Spleen (tissue), 11 donors: ENCODE measurements at regions not wholly inside any gene's neighbourhood (a gene's known extent, or its start where the extent isn't known, plus 50 kb on each side); places are given as distances from the start of the nearest gene placed in this dataset.

Experiments used
- DNase-seq: peaks from one replicate; pipeline ENCODE4 v3.0.0-alpha.2; 2020
- H3K27ac ChIP-seq, 8 donors: fragments of 200-600 bp; sonication (generic) in 7 of 8; 1 replicate in 4 of 8; 2 replicates in 4 of 8; pipeline versions ENCODE4 v1.5.0 to v1.8.0; 2016 to 2021; ENCODE audit warnings: inconsistent platforms in 4 of 8, mild to moderate bottlenecking in 4 of 8, moderate library complexity in 1 of 8
- H3K27me3 ChIP-seq, 7 donors: fragments of 200-600 bp; sonication (generic) in 6 of 7; replicated peaks in 1 of 7; 1 replicate in 4 of 7; 2 replicates in 3 of 7; pipeline versions ENCODE4 v1.5.0 to v1.8.0; 2016 to 2021; ENCODE audit warnings: inconsistent platforms in 3 of 7, mild to moderate bottlenecking in 1 of 7
- H3K36me3 ChIP-seq, 6 donors: fragments of 200-600 bp; sonication (generic) in 5 of 6; 1 replicate in 4 of 6; 2 replicates in 2 of 6; pipeline versions ENCODE4 v1.5.0 to v1.8.0; 2016 to 2021; ENCODE audit warnings: inconsistent platforms in 2 of 6
- H3K4me1 ChIP-seq, 6 donors: fragments of 200-600 bp; sonication (generic) in 5 of 6; 1 replicate in 3 of 6; 2 replicates in 3 of 6; pipeline versions ENCODE4 v1.5.0 to v1.8.0; 2016 to 2021; ENCODE audit warnings: inconsistent platforms in 3 of 6
- H3K4me3 ChIP-seq, 8 donors: fragments of 200-600 bp; sonication (generic) in 7 of 8; 1 replicate in 4 of 8; 2 replicates in 4 of 8; pipeline versions ENCODE4 v1.5.0 to v1.8.0; 2016 to 2021; ENCODE audit warnings: inconsistent platforms in 4 of 8, mild to moderate bottlenecking in 4 of 8, moderate library complexity in 2 of 8
- H3K9me3 ChIP-seq, 8 donors: fragments of 200-600 bp; sonication (generic) in 7 of 8; 1 replicate in 4 of 8; 2 replicates in 4 of 8; pipeline versions ENCODE4 v1.5.0 to v1.8.0; 2016 to 2021; ENCODE audit warnings: inconsistent platforms in 4 of 8
- CTCF ChIP-seq, 11 experiments: fragments of 200-600 bp in 7 of 11; fragments of 450-650 bp in 4 of 11; sonication (generic) in 4 of 11; IDR thresholded peaks in 8 of 11; conservative IDR thresholded peaks in 3 of 11; 1 replicate in 7 of 11; 2 replicates in 4 of 11; pipeline versions ENCODE4 v1.4.0 to v1.8.0; 2016 to 2021; ENCODE audit warnings: antibody characterized with exemption in 11 of 11, inconsistent platforms in 4 of 11, mild to moderate bottlenecking in 1 of 11
- POLR2A ChIP-seq, 3 donors: fragments of 450-650 bp; IDR thresholded peaks; one replicate each; pipeline ENCODE4 v1.5.1; 2017; ENCODE audit warnings: antibody characterized with exemption in 3 of 3, mild to moderate bottlenecking in 1 of 3
- POLR2AphosphoS5 ChIP-seq, 3 donors: sonication (generic); formaldehyde crosslinking; IDR thresholded peaks; one replicate each; pipeline ENCODE4 v1.5.1; 2017; ENCODE audit warnings: antibody characterized with exemption in 3 of 3
- WGBS, 5 donors: extraction: QIAGEN DNeasy Blood & Tissue Kit in 3 of 5; methylation state at CpG; one replicate each; pipeline versions ENCODE4 v1.1.5 to v1.1.7; 2013 to 2018; 5-methylcytosine and 5-hydroxymethylcytosine counted together
- intact Hi-C: fragments of 100-400 bp; cut with DNase I; formaldehyde crosslinking; loops from one replicate; pipeline ENCODE4 v1.15.0; 2023; ENCODE audit warnings: low total_unique reads
- donor health status: healthy with polysubstance abuse.
- donor health status: DM: no; HTN: no; CAD: no; lungs with moderate emphysema.
- donor health status: DM: no; HTN: no; CAD: no.
- donor health status: Bipolar disorder and iron deficiency.
- donor health status: healthy.
- donor health status: DM: no; HTN: no; CAD: no.
- donor health status: DM: yes; HTN: yes; CAD: no.

- Histone ChIP-seq H3K27me3 (no peaks in the 10 kb centered on the region), H3K9me3 (peaks cover 0 to under 1% (median 0%) of the 10 kb centered on the region in 8 donors), H3K27ac (no peak overlapping the region), H3K4me1 (no peaks in the 10 kb centered on the region), H3K36me3 (no peaks in the 10 kb centered on the region), H3K4me3 (no peak overlapping the region)
- DNase-seq: no peak
- intact Hi-C loops: no loop called here
- WGBS, 5 donors: 54 to 86% (median 72%) methylated on average over 3 of the region's 3 CpGs
- no peak for TF ChIP-seq POLR2A (IDR thresholded peaks at IDR 0.05)
- TF ChIP-seq POLR2AphosphoS5 (IDR thresholded peaks at IDR 0.05): no peak
- TF ChIP-seq CTCF (IDR thresholded peaks at IDR 0.05 in 8 of 11, conservative IDR thresholded peaks at IDR 0.05 in 3 of 11): no peak
Measured at GRCh38 chr7:94249631-94250030, 145.1 kb upstream of the COL1A2 start.

- Histone ChIP-seq H3K27me3 (no peaks in the 10 kb centered on the region), H3K36me3 (no peaks in the 10 kb centered on the region), H3K9me3 (peaks cover 0 to 5% (median 0%) of the 10 kb centered on the region in 8 donors), H3K4me3 (no peak overlapping the region), H3K4me1 (no peaks in the 10 kb centered on the region), H3K27ac (no peak overlapping the region)
- intact Hi-C loops: no loop called here
- 76 to 87% (median 81%) methylated on average over 2 of the region's 2 CpGs for WGBS, 5 donors
- DNase-seq: no peak
- TF ChIP-seq POLR2A (IDR thresholded peaks at IDR 0.05) (no peak), POLR2AphosphoS5 (IDR thresholded peaks at IDR 0.05) (no peak), CTCF (IDR thresholded peaks at IDR 0.05 in 8 of 11, conservative IDR thresholded peaks at IDR 0.05 in 3 of 11) (no peak)
Measured at GRCh38 chr7:94250124-94250523, 144.6 kb upstream of the COL1A2 start.

- Histone ChIP-seq H3K4me1 (no peaks in the 10 kb centered on the region), H3K27ac (no peak overlapping the region), H3K4me3 (no peak overlapping the region), H3K9me3 (peaks cover 0 to 6% (median 0%) of the 10 kb centered on the region in 8 donors), H3K36me3 (no peaks in the 10 kb centered on the region), H3K27me3 (no peaks in the 10 kb centered on the region)
- intact Hi-C loops: no loop called here
- no peak for DNase-seq
- 29 to 76% (median 49%) methylated on average over 1 of the region's 1 CpG for WGBS, 5 donors
- no peak for TF ChIP-seq POLR2A (IDR thresholded peaks at IDR 0.05)
- TF ChIP-seq CTCF (IDR thresholded peaks at IDR 0.05 in 8 of 11, conservative IDR thresholded peaks at IDR 0.05 in 3 of 11): no peak
- TF ChIP-seq POLR2AphosphoS5 (IDR thresholded peaks at IDR 0.05): no peak
Measured at GRCh38 chr7:94250987-94251386, 143.7 kb upstream of the COL1A2 start.

GRCh38 chr7:94252124-94252523, 142.6 kb upstream of the COL1A2 start:
- Histone ChIP-seq H3K4me1 (no peaks in the 10 kb centered on the region), H3K27ac (no peak overlapping the region), H3K4me3 (no peak overlapping the region), H3K9me3 (peaks cover 0 to 6% (median 0%) of the 10 kb centered on the region in 8 donors), H3K27me3 (no peaks in the 10 kb centered on the region), H3K36me3 (no peaks in the 10 kb centered on the region)
- intact Hi-C loops: no loop called here
- DNase-seq: no peak
- TF ChIP-seq POLR2A (IDR thresholded peaks at IDR 0.05) (no peak), CTCF (IDR thresholded peaks at IDR 0.05 in 8 of 11, conservative IDR thresholded peaks at IDR 0.05 in 3 of 11) (no peak), POLR2AphosphoS5 (IDR thresholded peaks at IDR 0.05) (no peak)
- 69 to 86% (median 78%) methylated on average over 1 of the region's 1 CpG for WGBS, 5 donors
